GM13976 (cell line): ENCODE measurements at regions not wholly inside any gene's neighbourhood (a gene's known extent, or its start where the extent isn't known, plus 50 kb on each side); places are given as distances from the start of the nearest gene placed in this dataset.

Experiments used
- DNase-seq: peaks from one replicate; pipeline ENCODE4 v3.0.0; 2012; ENCODE audit warnings: low spot score
- CTCF ChIP-seq: IDR thresholded peaks from 2 replicates; pipeline ENCODE4 v1.5.1; 2012; ENCODE audit warnings: borderline replicate concordance, mild to moderate bottlenecking; ENCODE audit not compliant: insufficient read depth; ENCODE audit errors: extremely low read depth, missing control alignments, control extremely low read depth
- in situ Hi-C: fragments of 300-500 bp; cut with MboI; formaldehyde crosslinking; loops from one replicate; pipeline ENCODE4 v1.12.0; 2022; ENCODE audit warnings: low sequenced_read_pairs, mixed read lengths, inconsistent platforms; ENCODE audit not compliant: unreplicated experiment

GRCh38 chr18:11268153-11268552 is 118.8 kb upstream of the PIEZO2 start:
- DNase-seq = no peak
- no peak for TF ChIP-seq CTCF
- in situ Hi-C loops = no loop called here

GRCh38 chr18:11266781-11267480 is 117.6 kb upstream of the PIEZO2 start:
- DNase-seq = no peak
- in situ Hi-C loops = no loop called here
- no peak for TF ChIP-seq CTCF

- no peak for TF ChIP-seq CTCF
- in situ Hi-C loops = no loop called here
- no peak for DNase-seq
Observed at GRCh38 chr18:11261486-11261885, 112.1 kb upstream of the PIEZO2 start.

GRCh38 chr18:11260961-11261461 is 111.6 kb upstream of the PIEZO2 start:
- in situ Hi-C loops = no loop called here
- no peak for DNase-seq
- TF ChIP-seq CTCF = no peak

GRCh38 chr18:11259469-11260150 is 110.2 kb upstream of the PIEZO2 start:
- no peak for DNase-seq
- no peak for TF ChIP-seq CTCF
- in situ Hi-C loops = no loop called here

GRCh38 chr18:11258039-11258610 is 108.8 kb upstream of the PIEZO2 start:
- in situ Hi-C loops = no loop called here
- TF ChIP-seq CTCF = no peak
- DNase-seq = no peak
